K562 (cell line): ENCODE measurements at regions not wholly inside any gene's neighbourhood (a gene's known extent, or its start where the extent isn't known, plus 50 kb on each side); places are given as distances from the start of the nearest gene placed in this dataset.

Experiments
- POLR2A ChIP-seq: fragments of 450-650 bp; conservative IDR thresholded peaks from 2 replicates; pipeline ENCODE4 v1.6.1; 2016
- RBBP5 ChIP-seq: fragments of 200-600 bp; sonication (generic); IDR thresholded peaks from 2 replicates; pipeline ENCODE4 v1.6.1; 2012; ENCODE audit warnings: borderline replicate concordance, mild to moderate bottlenecking, low read length, control low read depth, inconsistent platforms; ENCODE audit not compliant: insufficient read depth, poor library complexity, severe bottlenecking
- RFX1 ChIP-seq: fragments of 450-650 bp; IDR thresholded peaks from 2 replicates; pipeline ENCODE4 v1.6.1; 2016; ENCODE audit warnings: mild to moderate bottlenecking, moderate library complexity
- TF ChIP-seq, protein P1 (sequence below), 3 experiments: IDR thresholded peaks in 2 of 3; conservative IDR thresholded peaks in 1 of 3; 2 replicates each; pipeline ENCODE4 v1.5.1; 2011 to 2012; ENCODE audit warnings: low read length in 3 of 3, mild to moderate bottlenecking in 3 of 3, control low read depth in 2 of 3, improper control_type of control experiment in 1 of 3, inconsistent platforms in 1 of 3, low read depth in 1 of 3, mixed read lengths in 1 of 3, moderate library complexity in 1 of 3; ENCODE audit not compliant: insufficient read depth in 2 of 3
- TF ChIP-seq, protein P2 (sequence below): sonication (generic); formaldehyde crosslinking; IDR thresholded peaks from 2 replicates; pipeline ENCODE4 v1.9.0; 2022; ENCODE audit warnings: mild to moderate bottlenecking, missing genetic modification reagents

DNA sequence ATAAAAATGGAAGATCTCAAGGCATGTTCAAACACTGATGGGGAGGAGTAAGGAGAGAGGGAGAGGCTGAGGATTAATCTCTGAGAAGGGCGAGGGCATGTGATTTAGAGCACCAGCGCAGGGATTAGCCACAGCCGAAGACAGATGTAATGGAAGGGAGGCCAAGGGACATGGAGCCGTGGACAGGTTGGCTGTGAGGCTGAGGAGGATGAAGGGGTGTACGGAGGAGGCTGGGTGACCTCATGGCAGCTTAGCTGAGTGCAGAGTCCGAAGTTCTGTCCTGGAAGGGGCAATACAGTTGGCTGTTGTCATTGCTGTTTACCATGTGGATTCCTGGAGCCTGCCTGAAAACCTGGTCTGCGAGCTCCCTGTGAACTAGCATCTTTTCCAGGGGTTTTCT is 342.8 kb downstream of the RPS6KC1 start:
- TF ChIP-seq, protein P1, sequence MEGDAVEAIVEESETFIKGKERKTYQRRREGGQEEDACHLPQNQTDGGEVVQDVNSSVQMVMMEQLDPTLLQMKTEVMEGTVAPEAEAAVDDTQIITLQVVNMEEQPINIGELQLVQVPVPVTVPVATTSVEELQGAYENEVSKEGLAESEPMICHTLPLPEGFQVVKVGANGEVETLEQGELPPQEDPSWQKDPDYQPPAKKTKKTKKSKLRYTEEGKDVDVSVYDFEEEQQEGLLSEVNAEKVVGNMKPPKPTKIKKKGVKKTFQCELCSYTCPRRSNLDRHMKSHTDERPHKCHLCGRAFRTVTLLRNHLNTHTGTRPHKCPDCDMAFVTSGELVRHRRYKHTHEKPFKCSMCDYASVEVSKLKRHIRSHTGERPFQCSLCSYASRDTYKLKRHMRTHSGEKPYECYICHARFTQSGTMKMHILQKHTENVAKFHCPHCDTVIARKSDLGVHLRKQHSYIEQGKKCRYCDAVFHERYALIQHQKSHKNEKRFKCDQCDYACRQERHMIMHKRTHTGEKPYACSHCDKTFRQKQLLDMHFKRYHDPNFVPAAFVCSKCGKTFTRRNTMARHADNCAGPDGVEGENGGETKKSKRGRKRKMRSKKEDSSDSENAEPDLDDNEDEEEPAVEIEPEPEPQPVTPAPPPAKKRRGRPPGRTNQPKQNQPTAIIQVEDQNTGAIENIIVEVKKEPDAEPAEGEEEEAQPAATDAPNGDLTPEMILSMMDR (IDR thresholded peaks at IDR 0.05 in 2 of 3, conservative IDR thresholded peaks at IDR 0.05 in 1 of 3; ENCODE audit: insufficient read depth in 2 of 3, low read depth in 1 of 3, low read length in 3 of 3) = no peak
- TF ChIP-seq RFX1 (no peak), POLR2A (no peak), RBBP5 (no peak)
- TF ChIP-seq, protein P2, sequence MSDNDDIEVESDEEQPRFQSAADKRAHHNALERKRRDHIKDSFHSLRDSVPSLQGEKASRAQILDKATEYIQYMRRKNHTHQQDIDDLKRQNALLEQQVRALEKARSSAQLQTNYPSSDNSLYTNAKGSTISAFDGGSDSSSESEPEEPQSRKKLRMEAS (CRISPR knock-in tag) = no peak
